H9 (cell line): ENCODE measurements at regions not wholly inside any gene's neighbourhood (a gene's known extent, or its start where the extent isn't known, plus 50 kb on each side); places are given as distances from the start of the nearest gene placed in this dataset.

ENCODE experiments used
- DNase-seq: peaks from one replicate; pipeline ENCODE4 v3.0.0-alpha.2; 2017
- H2AFZ ChIP-seq: one replicate; pipeline ENCODE4 v1.6.1; 2013; ENCODE audit warnings: mild to moderate bottlenecking, low read length, control low read depth, moderate library complexity
- H2AK5ac ChIP-seq: 2 replicates; pipeline ENCODE4 v1.6.1; 2013; ENCODE audit warnings: low read length, control low read depth, mixed read lengths; ENCODE audit not compliant: insufficient read length
- H2BK120ac ChIP-seq: one replicate; pipeline ENCODE4 v1.6.1; 2013; ENCODE audit warnings: low read depth, mild to moderate bottlenecking, low read length, control low read depth, inconsistent platforms; ENCODE audit not compliant: poor library complexity, severe bottlenecking
- H2BK12ac ChIP-seq: 2 replicates; pipeline ENCODE4 v1.6.1; 2013; ENCODE audit warnings: low read length, control low read depth, mixed read lengths, low read depth; ENCODE audit not compliant: insufficient read length
- H2BK15ac ChIP-seq: 2 replicates; pipeline ENCODE4 v1.6.1; 2013; ENCODE audit warnings: low read depth, low read length, control low read depth
- H2BK20ac ChIP-seq: one replicate; pipeline ENCODE4 v1.6.1; 2013; ENCODE audit warnings: low read depth, mild to moderate bottlenecking, low read length, control low read depth, inconsistent platforms; ENCODE audit not compliant: poor library complexity, severe bottlenecking
- H2BK5ac ChIP-seq: 2 replicates; pipeline ENCODE4 v1.6.1; 2013; ENCODE audit warnings: low read length, control low read depth, mixed read lengths; ENCODE audit not compliant: insufficient read length
- H3K14ac ChIP-seq: 2 replicates; pipeline ENCODE4 v1.6.1; 2013; ENCODE audit warnings: low read length, control low read depth; ENCODE audit not compliant: insufficient read depth
- H3K18ac ChIP-seq: 2 replicates; pipeline ENCODE4 v1.6.1; 2013; ENCODE audit warnings: low read depth, mild to moderate bottlenecking, mixed read lengths, low read length, control low read depth; ENCODE audit not compliant: insufficient read length
- H3K23ac ChIP-seq: 2 replicates; pipeline ENCODE4 v1.6.1; 2013; ENCODE audit warnings: low read length, control low read depth, mixed read lengths, low read depth; ENCODE audit not compliant: insufficient read length
- H3K23me2 ChIP-seq: 2 replicates; pipeline ENCODE4 v1.6.1; 2013; ENCODE audit warnings: low read depth, mild to moderate bottlenecking, mixed read lengths, low read length, control low read depth; ENCODE audit not compliant: insufficient read length, poor library complexity, severe bottlenecking
- H3K27ac ChIP-seq: 2 replicates; pipeline ENCODE4 v1.5.1; 2013; ENCODE audit warnings: low read length, control low read depth, mixed read lengths, low read depth; ENCODE audit not compliant: insufficient read length
- H3K27me3 ChIP-seq: 2 replicates; pipeline ENCODE4 v1.6.1; 2013; ENCODE audit warnings: low read length, control low read depth, inconsistent platforms; ENCODE audit not compliant: insufficient read depth
- H3K4ac ChIP-seq: 2 replicates; pipeline ENCODE4 v1.6.1; 2013; ENCODE audit warnings: low read depth, mild to moderate bottlenecking, control low read depth, inconsistent platforms, low read length, moderate library complexity
- H3K4me1 ChIP-seq: 2 replicates; pipeline ENCODE4 v1.6.1; 2013; ENCODE audit warnings: low read length, control low read depth, inconsistent platforms; ENCODE audit not compliant: insufficient read depth
- H3K4me2 ChIP-seq: 2 replicates; pipeline ENCODE4 v1.6.1; 2013; ENCODE audit warnings: low read length, control low read depth, mixed read lengths; ENCODE audit not compliant: insufficient read length, insufficient read depth
- H3K56ac ChIP-seq: 2 replicates; pipeline ENCODE4 v1.6.1; 2013; ENCODE audit warnings: low read depth, mild to moderate bottlenecking, mixed read lengths, low read length, control low read depth; ENCODE audit not compliant: insufficient read length
- H3K79me1 ChIP-seq: 2 replicates; pipeline ENCODE4 v1.6.1; 2013; ENCODE audit warnings: low read depth, mild to moderate bottlenecking, moderate library complexity, low read length, control low read depth, inconsistent platforms; ENCODE audit not compliant: insufficient read depth, poor library complexity, severe bottlenecking
- H3K79me2 ChIP-seq: 2 replicates; pipeline ENCODE4 v1.6.1; 2013; ENCODE audit warnings: low read length, control low read depth, inconsistent platforms; ENCODE audit not compliant: insufficient read depth
- H3K9ac ChIP-seq: 2 replicates; pipeline ENCODE4 v1.6.1; 2013; ENCODE audit warnings: low read length, control low read depth, mixed read lengths; ENCODE audit not compliant: insufficient read length; ENCODE audit errors: extremely low read depth
- H3K9me3 ChIP-seq: one replicate; pipeline ENCODE4 v1.6.1; 2013; ENCODE audit warnings: low read depth, low read length, inconsistent platforms; ENCODE audit not compliant: control insufficient read depth
- H3T11ph ChIP-seq: one replicate; pipeline ENCODE4 v1.6.1; 2013; ENCODE audit warnings: mild to moderate bottlenecking, low read length, control low read depth, inconsistent platforms
- H4K20me1 ChIP-seq: one replicate; pipeline ENCODE4 v1.6.1; 2013; ENCODE audit not compliant: control insufficient read depth, insufficient read length, insufficient read depth
- H4K5ac ChIP-seq: 2 replicates; pipeline ENCODE4 v1.6.1; 2013; ENCODE audit warnings: low read depth, mild to moderate bottlenecking, mixed read lengths, low read length, control low read depth; ENCODE audit not compliant: insufficient read length
- H4K8ac ChIP-seq: replicated peaks from 2 replicates; pipeline ENCODE4 v1.6.1; 2013; ENCODE audit warnings: low read length, control low read depth, mixed read lengths, low read depth; ENCODE audit not compliant: insufficient read length
- H4K91ac ChIP-seq: 2 replicates; pipeline ENCODE4 v1.6.1; 2013; ENCODE audit warnings: low read depth, mild to moderate bottlenecking, moderate library complexity, mixed read lengths, low read length, control low read depth; ENCODE audit not compliant: insufficient read length
- H3K27ac Mint-ChIP-seq, 3 experiments: 2 replicates in 2 of 3; 3 replicates in 1 of 3; pipeline ENCODE4 v1.8.0; 2020 to 2021; ENCODE audit warnings: mixed read lengths in 3 of 3, mild to moderate bottlenecking in 1 of 3, moderate library complexity in 1 of 3
- H3K27me3 Mint-ChIP-seq: 2 replicates; pipeline ENCODE4 v1.8.0; 2021; ENCODE audit warnings: low read depth, mild to moderate bottlenecking, moderate library complexity, mixed read lengths
- H3K36me3 Mint-ChIP-seq, 3 experiments: 2 replicates in 2 of 3; 3 replicates in 1 of 3; pipeline ENCODE4 v1.8.0; 2020 to 2021; ENCODE audit warnings: low read depth in 3 of 3, mixed read lengths in 3 of 3; ENCODE audit not compliant: insufficient read depth in 1 of 3
- H3K4me1 Mint-ChIP-seq, 2 experiments: 2 replicates each; pipeline ENCODE4 v1.8.0; 2020; ENCODE audit warnings: mixed read lengths in 2 of 2
- H3K4me3 Mint-ChIP-seq, 2 experiments: 2 replicates in 1 of 2; 3 replicates in 1 of 2; pipeline ENCODE4 v1.8.0; 2020 to 2021; ENCODE audit warnings: mild to moderate bottlenecking in 2 of 2, mixed read lengths in 2 of 2, moderate library complexity in 1 of 2
- H3K9me3 Mint-ChIP-seq, 2 experiments: 2 replicates in 1 of 2; 3 replicates in 1 of 2; pipeline ENCODE4 v1.8.0; 2020; ENCODE audit warnings: mild to moderate bottlenecking in 2 of 2, mixed read lengths in 2 of 2, moderate library complexity in 1 of 2
- TF ChIP-seq, protein P1 (sequence below): fragments of 200-600 bp; sonication (generic); conservative IDR thresholded peaks from 3 replicates; pipeline ENCODE4 v1.8.0; 2021; ENCODE audit warnings: antibody characterized with exemption, mild to moderate bottlenecking

DNA sequence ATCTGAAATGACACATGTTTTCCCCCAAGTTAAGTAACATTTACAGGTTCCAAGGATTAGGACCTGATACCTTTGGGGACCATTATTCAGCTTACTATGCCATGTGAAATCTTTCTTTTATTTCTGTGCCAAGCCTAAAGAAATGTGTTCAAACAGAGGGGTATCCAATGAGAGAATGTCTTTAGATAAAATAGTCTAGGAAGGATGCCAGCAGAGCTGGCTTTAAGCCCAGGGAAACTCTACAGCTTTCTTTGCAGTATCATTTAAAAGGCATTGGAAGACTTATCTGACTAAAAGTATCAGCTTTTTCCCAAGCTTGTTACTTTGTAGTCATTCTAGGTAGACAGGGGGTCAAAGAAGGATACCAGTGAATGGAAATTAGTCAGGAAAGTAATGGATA, 860.4 kb downstream of the PLA2G4A start:
- Histone ChIP-seq H4K8ac (no peak overlapping the region), H2AFZ (no peak overlapping the region), H4K91ac (no peak overlapping the region), H3K4ac (no peak overlapping the region), H3K27ac (no peak overlapping the region), H3K4me1 (no peaks in the 10 kb centered on the region), H3K79me1 (no peaks in the 10 kb centered on the region), H3K14ac (no peak overlapping the region), H3K56ac (no peak overlapping the region), H2BK12ac (no peak overlapping the region), H2BK5ac (no peak overlapping the region), H2BK120ac (no peak overlapping the region), H2AK5ac (no peak overlapping the region), H3K23me2 (no peaks in the 10 kb centered on the region), H3K4me2 (no peak overlapping the region), H3K9me3 (no peaks in the 10 kb centered on the region), H3K9ac (no peak overlapping the region), H3K23ac (no peak overlapping the region), H2BK15ac (no peak overlapping the region), H4K5ac (no peak overlapping the region), H3K27me3 (no peaks in the 10 kb centered on the region), H3K79me2 (no peaks in the 10 kb centered on the region), H3T11ph (no peak overlapping the region), H2BK20ac (no peak overlapping the region), H4K20me1 (no peaks in the 10 kb centered on the region), H3K18ac (no peak overlapping the region)
- no peaks in the 10 kb centered on the region for H3K4me1 Mint-ChIP-seq
- no peak overlapping the region for H3K27ac Mint-ChIP-seq
- no peaks in the 10 kb centered on the region; a peak in 1 of 7 replicates for H3K36me3 Mint-ChIP-seq
- no peak overlapping the region for H3K4me3 Mint-ChIP-seq
- DNase-seq = no peak
- H3K9me3 Mint-ChIP-seq = no peaks in the 10 kb centered on the region
- no peaks in the 10 kb centered on the region for H3K27me3 Mint-ChIP-seq
- TF ChIP-seq, protein P1, sequence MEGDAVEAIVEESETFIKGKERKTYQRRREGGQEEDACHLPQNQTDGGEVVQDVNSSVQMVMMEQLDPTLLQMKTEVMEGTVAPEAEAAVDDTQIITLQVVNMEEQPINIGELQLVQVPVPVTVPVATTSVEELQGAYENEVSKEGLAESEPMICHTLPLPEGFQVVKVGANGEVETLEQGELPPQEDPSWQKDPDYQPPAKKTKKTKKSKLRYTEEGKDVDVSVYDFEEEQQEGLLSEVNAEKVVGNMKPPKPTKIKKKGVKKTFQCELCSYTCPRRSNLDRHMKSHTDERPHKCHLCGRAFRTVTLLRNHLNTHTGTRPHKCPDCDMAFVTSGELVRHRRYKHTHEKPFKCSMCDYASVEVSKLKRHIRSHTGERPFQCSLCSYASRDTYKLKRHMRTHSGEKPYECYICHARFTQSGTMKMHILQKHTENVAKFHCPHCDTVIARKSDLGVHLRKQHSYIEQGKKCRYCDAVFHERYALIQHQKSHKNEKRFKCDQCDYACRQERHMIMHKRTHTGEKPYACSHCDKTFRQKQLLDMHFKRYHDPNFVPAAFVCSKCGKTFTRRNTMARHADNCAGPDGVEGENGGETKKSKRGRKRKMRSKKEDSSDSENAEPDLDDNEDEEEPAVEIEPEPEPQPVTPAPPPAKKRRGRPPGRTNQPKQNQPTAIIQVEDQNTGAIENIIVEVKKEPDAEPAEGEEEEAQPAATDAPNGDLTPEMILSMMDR = no peak
